SK-N-SH (cell line): ENCODE measurements at regions not wholly inside any gene's neighbourhood (a gene's known extent, or its start where the extent isn't known, plus 50 kb on each side); places are given as distances from the start of the nearest gene placed in this dataset.

Source experiments
- CTCF ChIP-seq: fragments of 200-600 bp; sonication (generic); IDR thresholded peaks from 2 replicates; pipeline ENCODE4 v1.6.1; 2017; ENCODE audit warnings: antibody characterized with exemption, mild to moderate bottlenecking, moderate library complexity
- FOXJ3 ChIP-seq: sonication (generic); formaldehyde crosslinking; IDR thresholded peaks from 2 replicates; pipeline ENCODE4 v1.5.1; 2020; ENCODE audit warnings: mild to moderate bottlenecking, missing genetic modification reagents
- MAX ChIP-seq: IDR thresholded peaks from 2 replicates; pipeline ENCODE4 v1.4.0; 2012; ENCODE audit warnings: low read depth
- TF ChIP-seq, protein P1 (sequence below): IDR thresholded peaks from 2 replicates; pipeline ENCODE4; 2012

GRCh38 chr1:215501496-215501895, 65.6 kb upstream of the KCTD3 start:
- TF ChIP-seq, protein P1, sequence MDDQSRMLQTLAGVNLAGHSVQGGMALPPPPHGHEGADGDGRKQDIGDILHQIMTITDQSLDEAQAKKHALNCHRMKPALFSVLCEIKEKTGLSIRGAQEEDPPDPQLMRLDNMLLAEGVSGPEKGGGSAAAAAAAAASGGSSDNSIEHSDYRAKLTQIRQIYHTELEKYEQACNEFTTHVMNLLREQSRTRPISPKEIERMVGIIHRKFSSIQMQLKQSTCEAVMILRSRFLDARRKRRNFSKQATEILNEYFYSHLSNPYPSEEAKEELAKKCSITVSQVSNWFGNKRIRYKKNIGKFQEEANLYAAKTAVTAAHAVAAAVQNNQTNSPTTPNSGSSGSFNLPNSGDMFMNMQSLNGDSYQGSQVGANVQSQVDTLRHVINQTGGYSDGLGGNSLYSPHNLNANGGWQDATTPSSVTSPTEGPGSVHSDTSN, result no peak
- TF ChIP-seq CTCF (no peak), MAX (no peak), FOXJ3 (CRISPR knock-in tag) (no peak)
